ENCODE measurements at regions not wholly inside any gene's neighbourhood (a gene's known extent, or its start where the extent isn't known, plus 50 kb on each side); places are given as distances from the start of the nearest gene placed in this dataset.
A peak's percentile ranks its signal among the peaks of the same experiment; 100 is the strongest.

- no peak for DNase-seq (ENCODE audit: low read depth, low spot score)
- no peak for TF ChIP-seq EZH2 (IDR thresholded peaks at IDR 0.05)
- TF ChIP-seq POLR2AphosphoS5 (IDR thresholded peaks at IDR 0.05; ENCODE audit: borderline replicate concordance, low read depth, low read length) = no peak
- no peak for TF ChIP-seq FOXP2 (optimal IDR thresholded peaks at IDR 0.05; ENCODE audit: control extremely low read depth, extremely low read length, insufficient read depth)
- Histone ChIP-seq H3K27ac (no peak overlapping the region), H3K9ac (ENCODE audit: insufficient read length) (no peak overlapping the region), H3K9me3 (ENCODE audit: low read depth, low read length) (no peaks in the 10 kb centered on the region; the same call in 1 of the 2 replicates), H3K4me3 (no peak overlapping the region), H3K36me3 (ENCODE audit: insufficient read depth, low read length) (no peaks in the 10 kb centered on the region)
Observed at GRCh38 chr2:215667585-215668377, 231.9 kb upstream of the FN1 start.

DNA sequence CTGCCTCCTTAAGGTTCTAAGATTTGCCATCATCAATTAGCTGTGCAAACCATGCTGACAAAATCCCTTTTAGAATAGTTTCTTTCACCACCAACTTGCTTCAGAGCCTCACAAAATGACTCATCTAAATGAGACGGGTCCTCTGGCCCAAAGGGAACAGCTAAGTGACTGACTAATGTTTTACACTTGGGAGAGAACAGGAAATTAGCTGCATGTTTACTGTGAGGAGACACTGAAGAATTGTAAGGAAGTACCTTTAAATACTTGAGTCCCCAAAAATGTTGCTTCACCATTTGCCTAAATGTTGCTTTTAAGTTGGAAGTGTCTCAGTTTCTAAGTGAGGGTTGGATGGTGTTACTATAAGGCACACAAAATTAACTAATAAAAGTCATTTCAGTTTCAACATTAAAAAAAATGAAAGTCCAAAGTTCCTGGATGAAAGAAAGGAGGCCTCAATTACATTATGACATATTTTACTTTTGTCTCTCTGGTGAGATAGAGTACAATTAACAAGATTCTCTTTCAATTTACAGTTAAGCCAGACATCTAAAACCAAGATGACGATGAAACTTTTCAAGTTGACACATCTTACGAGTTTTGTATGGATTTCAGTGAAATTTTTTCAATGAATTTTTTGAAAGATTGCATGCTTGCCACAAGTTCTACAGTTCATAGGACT lies 229.1 kb upstream of the FN1 start:
- Histone ChIP-seq H3K9ac (ENCODE audit: insufficient read length) (no peak overlapping the region), H3K27ac (peak overlapping the region; percentile 84), H3K4me3 (peak overlapping the region; percentile 12; the same call in 1 of the 2 replicates), H3K36me3 (ENCODE audit: insufficient read depth, low read length) (no peaks in the 10 kb centered on the region), H3K9me3 (ENCODE audit: low read depth, low read length) (no peaks in the 10 kb centered on the region)
- DNase-seq (ENCODE audit: low read depth, low spot score) = no peak
- TF ChIP-seq POLR2AphosphoS5 (IDR thresholded peaks at IDR 0.05; ENCODE audit: borderline replicate concordance, low read depth, low read length) (no peak), FOXP2 (optimal IDR thresholded peaks at IDR 0.05; ENCODE audit: control extremely low read depth, extremely low read length, insufficient read depth) (no peak), EZH2 (IDR thresholded peaks at IDR 0.05) (no peak)

GRCh38 chr2:215662715-215663114 lies 226.8 kb upstream of the FN1 start:
- TF ChIP-seq EZH2 (IDR thresholded peaks at IDR 0.05) = no peak
- TF ChIP-seq FOXP2 (optimal IDR thresholded peaks at IDR 0.05; ENCODE audit: control extremely low read depth, extremely low read length, insufficient read depth) = no peak
- TF ChIP-seq POLR2AphosphoS5 (IDR thresholded peaks at IDR 0.05; ENCODE audit: borderline replicate concordance, low read depth, low read length) = no peak
- H3K36me3 ChIP-seq (ENCODE audit: insufficient read depth, low read length) = no peaks in the 10 kb centered on the region
- H3K4me3 ChIP-seq = no peak overlapping the region
- no peaks in the 10 kb centered on the region for H3K9me3 ChIP-seq (ENCODE audit: low read depth, low read length)
- no peak overlapping the region for H3K9ac ChIP-seq (ENCODE audit: insufficient read length)
- DNase-seq (ENCODE audit: low read depth, low spot score) = no peak
- no peak overlapping the region for H3K27ac ChIP-seq

GRCh38 chr2:215660687-215661086 lies 224.8 kb upstream of the FN1 start:
- Histone ChIP-seq H3K27ac (no peak overlapping the region), H3K4me3 (no peak overlapping the region), H3K9me3 (ENCODE audit: low read depth, low read length) (no peaks in the 10 kb centered on the region), H3K36me3 (ENCODE audit: insufficient read depth, low read length) (no peaks in the 10 kb centered on the region), H3K9ac (ENCODE audit: insufficient read length) (no peak overlapping the region)
- TF ChIP-seq EZH2 (IDR thresholded peaks at IDR 0.05) = no peak
- TF ChIP-seq POLR2AphosphoS5 (IDR thresholded peaks at IDR 0.05; ENCODE audit: borderline replicate concordance, low read depth, low read length) = no peak
- TF ChIP-seq FOXP2 (optimal IDR thresholded peaks at IDR 0.05; ENCODE audit: control extremely low read depth, extremely low read length, insufficient read depth) = no peak
- DNase-seq (ENCODE audit: low read depth, low spot score) = no peak

DNA sequence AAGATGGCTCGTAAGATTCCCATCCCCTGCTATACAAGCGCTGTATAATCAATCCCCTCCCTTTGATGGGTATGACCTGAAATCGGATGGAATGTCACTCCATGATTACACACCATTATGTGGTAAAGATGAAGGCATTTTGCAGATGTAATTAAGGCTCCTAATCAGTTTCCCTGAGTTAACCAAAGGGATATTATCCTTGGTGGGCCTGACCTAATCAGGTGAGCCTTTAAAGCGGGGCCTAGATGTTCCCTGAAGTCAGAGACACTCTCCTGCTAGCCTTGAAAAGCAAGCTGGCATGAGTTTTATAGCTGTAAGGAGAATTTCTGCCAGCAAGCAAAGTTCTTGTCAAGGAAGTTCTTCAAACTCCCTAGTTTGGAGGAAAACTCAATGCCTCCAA lies 223.8 kb upstream of the FN1 start:
- no peak overlapping the region for H3K27ac ChIP-seq
- no peak overlapping the region for H3K9ac ChIP-seq (ENCODE audit: insufficient read length)
- no peak for DNase-seq (ENCODE audit: low read depth, low spot score)
- TF ChIP-seq POLR2AphosphoS5 (IDR thresholded peaks at IDR 0.05; ENCODE audit: borderline replicate concordance, low read depth, low read length) = no peak
- TF ChIP-seq FOXP2 (optimal IDR thresholded peaks at IDR 0.05; ENCODE audit: control extremely low read depth, extremely low read length, insufficient read depth) = no peak
- TF ChIP-seq EZH2 (IDR thresholded peaks at IDR 0.05) = no peak
- no peak overlapping the region for H3K4me3 ChIP-seq
- no peaks in the 10 kb centered on the region for H3K9me3 ChIP-seq (ENCODE audit: low read depth, low read length)
- no peaks in the 10 kb centered on the region for H3K36me3 ChIP-seq (ENCODE audit: insufficient read depth, low read length)

DNA sequence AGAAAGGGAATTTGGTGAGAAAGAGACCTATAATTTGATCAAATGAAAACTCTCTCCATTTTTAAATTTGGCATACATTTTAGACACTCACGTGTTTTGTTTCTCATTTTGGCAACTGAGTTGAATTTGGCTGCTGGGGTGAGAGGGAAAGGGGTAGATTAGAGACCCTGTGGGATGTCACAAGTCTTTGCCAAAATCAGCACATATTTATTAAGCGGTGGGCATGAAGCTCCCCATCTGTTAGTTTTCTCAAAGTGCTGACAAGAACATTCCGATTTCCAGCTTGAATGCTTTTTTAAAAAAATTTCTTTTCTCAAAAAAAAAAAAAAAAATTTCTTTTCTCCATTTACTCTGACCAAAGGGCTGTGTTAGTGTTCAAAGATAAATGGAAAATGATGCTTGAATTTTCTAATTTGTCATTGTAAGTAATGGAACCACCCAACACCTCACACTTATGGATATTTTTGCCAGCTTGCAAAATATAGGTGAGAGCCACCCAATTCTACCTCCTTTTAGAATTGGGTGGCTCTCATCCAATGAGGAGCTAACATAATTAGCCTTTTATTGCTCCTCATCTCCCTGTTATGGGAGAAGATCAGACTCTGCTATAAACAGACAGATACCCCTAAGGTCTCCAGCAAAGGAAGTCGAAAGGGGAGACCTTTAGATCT lies 222.9 kb upstream of the FN1 start:
- Histone ChIP-seq H3K27ac (peak overlapping the region; percentile 73), H3K9me3 (ENCODE audit: low read depth, low read length) (no peaks in the 10 kb centered on the region), H3K4me3 (no peak overlapping the region), H3K36me3 (ENCODE audit: insufficient read depth, low read length) (no peaks in the 10 kb centered on the region), H3K9ac (ENCODE audit: insufficient read length) (no peak overlapping the region)
- no peak for TF ChIP-seq FOXP2 (optimal IDR thresholded peaks at IDR 0.05; ENCODE audit: control extremely low read depth, extremely low read length, insufficient read depth)
- TF ChIP-seq POLR2AphosphoS5 (IDR thresholded peaks at IDR 0.05; ENCODE audit: borderline replicate concordance, low read depth, low read length) = no peak
- TF ChIP-seq EZH2 (IDR thresholded peaks at IDR 0.05) = no peak
- DNase-seq (ENCODE audit: low read depth, low spot score) = no peak

GRCh38 chr2:215657844-215658243 lies 222.0 kb upstream of the FN1 start:
- Histone ChIP-seq H3K27ac (peak overlapping the region; percentile 73; the same call in 1 of the 2 replicates), H3K36me3 (ENCODE audit: insufficient read depth, low read length) (no peaks in the 10 kb centered on the region), H3K9ac (ENCODE audit: insufficient read length) (no peak overlapping the region), H3K4me3 (no peak overlapping the region), H3K9me3 (ENCODE audit: low read depth, low read length) (no peaks in the 10 kb centered on the region)
- DNase-seq (ENCODE audit: low read depth, low spot score) = no peak
- TF ChIP-seq POLR2AphosphoS5 (IDR thresholded peaks at IDR 0.05; ENCODE audit: borderline replicate concordance, low read depth, low read length) (no peak), FOXP2 (optimal IDR thresholded peaks at IDR 0.05; ENCODE audit: control extremely low read depth, extremely low read length, insufficient read depth) (no peak), EZH2 (IDR thresholded peaks at IDR 0.05) (no peak)
